PC-3 (cell line): ENCODE measurements at regions not wholly inside any gene's neighbourhood (a gene's known extent, or its start where the extent isn't known, plus 50 kb on each side); places are given as distances from the start of the nearest gene placed in this dataset.

ENCODE experiments used
- ATAC-seq: fragments of 200-7000 bp; cut with Tn5 transposase; 2 replicates; pipeline ENCODE4 v1.9.1; 2020; ENCODE audit warnings: mild to moderate bottlenecking, moderate library complexity
- BruUV-seq: library from RNA; stranded (reverse); fragments of 400-500 nt; replicated peaks from 2 replicates; lab custom pipeline; 2021; lab: Mats Ljungman, UMichigan
- CTCF ChIA-PET: fragments of 300-600 bp; sonication (Branson Sonifier 250); formaldehyde crosslinking; loops from one replicate; lab custom pipeline; 2022; ENCODE audit warnings: antibody characterized with exemption; lab: Charles Lee
- POLR2A ChIA-PET: fragments of 300-600 bp; sonication (Branson Sonifier 250); formaldehyde crosslinking; loops from one replicate; lab custom pipeline; 2022; ENCODE audit warnings: antibody characterized with exemption; ENCODE audit not compliant: unreplicated experiment; lab: Charles Lee
- DNase-seq: peaks from one replicate; pipeline ENCODE4 v3.0.0-alpha.2; 2015
- H2AFZ ChIP-seq: fragments of 300-600 bp; sonication (generic); 2 replicates; pipeline ENCODE4 v1.6.0; 2016; ENCODE audit warnings: antibody characterized with exemption, low read length
- H3F3A ChIP-seq: fragments of 300-600 bp; sonication (generic); one replicate; pipeline ENCODE4 v1.6.0; 2017; ENCODE audit warnings: antibody characterized with exemption, low read length, control low read depth, mild to moderate bottlenecking; ENCODE audit not compliant: unreplicated experiment
- H3K27ac ChIP-seq: fragments of 300-600 bp; sonication (generic); 2 replicates; pipeline ENCODE4 v1.5.1; 2016; ENCODE audit warnings: mild to moderate bottlenecking, low read length
- H3K27me3 ChIP-seq: fragments of 300-600 bp; sonication (generic); 2 replicates; pipeline ENCODE4 v1.6.1; 2016; ENCODE audit warnings: low read length, mixed read lengths
- H3K36me3 ChIP-seq: fragments of 300-600 bp; sonication (generic); 2 replicates; pipeline ENCODE4 v1.6.1; 2016; ENCODE audit warnings: low read depth, mixed run types, low read length, mixed read lengths
- H3K4me1 ChIP-seq: fragments of 300-600 bp; sonication (generic); 2 replicates; pipeline ENCODE4 v1.5.1; 2016; ENCODE audit warnings: low read length; ENCODE audit not compliant: insufficient read depth
- H3K4me2 ChIP-seq: fragments of 300-600 bp; sonication (generic); 2 replicates; pipeline ENCODE4 v1.6.0; 2016; ENCODE audit warnings: low read length
- H3K4me3 ChIP-seq: fragments of 300-600 bp; sonication (generic); 2 replicates; pipeline ENCODE4 v1.5.1; 2016; ENCODE audit warnings: mild to moderate bottlenecking, low read length, mixed read lengths
- H3K79me2 ChIP-seq: fragments of 300-600 bp; sonication (generic); 2 replicates; pipeline ENCODE4 v1.6.1; 2017; ENCODE audit warnings: low read length, mixed read lengths
- H3K9ac ChIP-seq: fragments of 300-600 bp; sonication (generic); 2 replicates; pipeline ENCODE4 v1.6.0; 2016; ENCODE audit warnings: mild to moderate bottlenecking, low read length
- H3K9me2 ChIP-seq: fragments of 300-600 bp; sonication (generic); replicated peaks from 2 replicates; pipeline ENCODE4 v1.6.1; 2016; ENCODE audit warnings: mixed run types, low read length, mixed read lengths
- H3K9me3 ChIP-seq: fragments of 300-600 bp; sonication (generic); 2 replicates; pipeline ENCODE4 v1.6.1; 2016; ENCODE audit warnings: low read length, mixed read lengths
- H4K20me1 ChIP-seq: fragments of 300-600 bp; sonication (generic); 2 replicates; pipeline ENCODE4 v1.6.1; 2016; ENCODE audit warnings: low read length, mixed read lengths
- EZH2 ChIP-seq: fragments of 300-600 bp; sonication (generic); IDR thresholded peaks from one replicate; pipeline ENCODE4 v1.6.1; 2017; ENCODE audit warnings: antibody characterized with exemption, mild to moderate bottlenecking, low read length; ENCODE audit not compliant: unreplicated experiment
- EZH2phosphoT487 ChIP-seq: fragments of 300-600 bp; sonication (generic); IDR thresholded peaks from 2 replicates; pipeline ENCODE4 v1.6.1; 2018; ENCODE audit warnings: mild to moderate bottlenecking, antibody characterized with exemption, low read length, borderline replicate concordance
- intact Hi-C: fragments of 100-400 bp; cut with micrococcal nuclease; formaldehyde crosslinking; loops from 2 replicates; pipeline ENCODE4 v1.9.0; 2023
- TF ChIP-seq, protein P1 (sequence below): fragments of 300-600 bp; sonication (generic); conservative IDR thresholded peaks from 2 replicates; pipeline ENCODE4 v1.5.1; 2017; ENCODE audit warnings: antibody characterized with exemption, low read depth, mild to moderate bottlenecking, low read length

DNA sequence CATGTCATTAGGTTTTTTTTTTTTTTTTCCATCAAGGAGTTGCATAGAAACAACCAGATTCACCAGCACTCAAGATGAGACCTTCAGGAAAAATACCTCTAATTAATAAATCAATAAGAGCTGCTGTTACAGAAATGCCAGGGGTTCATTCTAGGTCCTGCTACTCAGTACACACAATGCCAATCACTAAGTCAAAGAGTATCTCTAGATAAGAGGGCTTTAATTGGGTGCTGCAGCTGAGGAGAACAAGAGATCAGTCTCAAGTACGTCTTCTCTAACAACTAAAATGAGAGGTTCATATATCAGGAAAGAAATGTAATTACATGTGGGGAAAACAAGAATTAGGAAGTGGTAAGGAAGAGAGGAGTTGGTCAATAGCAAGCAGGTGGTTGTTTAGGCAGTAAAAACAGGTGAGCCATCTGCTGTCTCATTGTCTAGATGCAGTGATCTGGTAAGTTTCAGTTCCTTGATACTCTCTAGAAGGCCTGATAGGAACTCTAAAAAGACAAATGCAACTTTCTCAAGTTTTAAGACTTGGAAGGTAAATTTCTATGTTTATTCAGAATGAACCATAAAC, 272.9 kb upstream of the ZWINT start:
- Histone ChIP-seq H3K9me3 (peaks cover 11% of the 10 kb centered on the region; the same call in 1 of the 2 replicates), H3K4me2 (no peak overlapping the region), H2AFZ (no peak overlapping the region), H3K4me3 (no peak overlapping the region), H3K79me2 (no peaks in the 10 kb centered on the region), H3K27me3 (no peaks in the 10 kb centered on the region), H3K27ac (no peak overlapping the region), H3K9me2 (no peaks in the 10 kb centered on the region), H4K20me1 (no peaks in the 10 kb centered on the region), H3K36me3 (no peaks in the 10 kb centered on the region), H3K9ac (no peak overlapping the region), H3F3A (no peaks in the 10 kb centered on the region), H3K4me1 (no peaks in the 10 kb centered on the region)
- TF ChIP-seq EZH2 (no peak), EZH2phosphoT487 (no peak)
- TF ChIP-seq, protein P1, sequence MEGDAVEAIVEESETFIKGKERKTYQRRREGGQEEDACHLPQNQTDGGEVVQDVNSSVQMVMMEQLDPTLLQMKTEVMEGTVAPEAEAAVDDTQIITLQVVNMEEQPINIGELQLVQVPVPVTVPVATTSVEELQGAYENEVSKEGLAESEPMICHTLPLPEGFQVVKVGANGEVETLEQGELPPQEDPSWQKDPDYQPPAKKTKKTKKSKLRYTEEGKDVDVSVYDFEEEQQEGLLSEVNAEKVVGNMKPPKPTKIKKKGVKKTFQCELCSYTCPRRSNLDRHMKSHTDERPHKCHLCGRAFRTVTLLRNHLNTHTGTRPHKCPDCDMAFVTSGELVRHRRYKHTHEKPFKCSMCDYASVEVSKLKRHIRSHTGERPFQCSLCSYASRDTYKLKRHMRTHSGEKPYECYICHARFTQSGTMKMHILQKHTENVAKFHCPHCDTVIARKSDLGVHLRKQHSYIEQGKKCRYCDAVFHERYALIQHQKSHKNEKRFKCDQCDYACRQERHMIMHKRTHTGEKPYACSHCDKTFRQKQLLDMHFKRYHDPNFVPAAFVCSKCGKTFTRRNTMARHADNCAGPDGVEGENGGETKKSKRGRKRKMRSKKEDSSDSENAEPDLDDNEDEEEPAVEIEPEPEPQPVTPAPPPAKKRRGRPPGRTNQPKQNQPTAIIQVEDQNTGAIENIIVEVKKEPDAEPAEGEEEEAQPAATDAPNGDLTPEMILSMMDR = no peak
- CTCF ChIA-PET = no interaction called here
- no TSS peak for BruUV-seq
- intact Hi-C loops = no loop called here
- no peak for ATAC-seq
- POLR2A ChIA-PET = no interaction called here
- DNase-seq = no peak

DNA sequence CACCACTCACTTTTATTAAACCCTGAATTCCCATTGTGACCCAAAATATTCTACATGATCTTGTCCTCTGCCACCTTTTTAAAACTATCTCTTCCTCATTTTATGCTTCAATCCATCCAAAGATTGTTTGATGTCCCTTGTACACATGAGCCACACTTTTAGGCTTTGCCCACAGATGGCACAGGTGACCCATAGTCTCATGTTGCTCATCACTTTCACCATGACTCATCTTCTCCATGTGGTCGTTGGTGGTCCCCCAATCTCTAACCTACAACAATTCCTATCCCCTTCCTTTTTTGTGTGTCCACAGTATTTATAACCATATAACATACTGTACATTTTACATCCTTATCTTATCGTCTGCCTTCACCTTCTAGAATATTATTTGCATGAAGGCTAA, 271.5 kb upstream of the ZWINT start:
- H3K27ac ChIP-seq = no peak overlapping the region
- H3K79me2 ChIP-seq = no peaks in the 10 kb centered on the region
- POLR2A ChIA-PET = no interaction called here
- no peaks in the 10 kb centered on the region for H4K20me1 ChIP-seq
- ATAC-seq (no peak), DNase-seq (no peak)
- H3K27me3 ChIP-seq = no peaks in the 10 kb centered on the region
- H2AFZ ChIP-seq = no peak overlapping the region
- CTCF ChIA-PET = no interaction called here
- no peak overlapping the region for H3K9ac ChIP-seq
- H3K36me3 ChIP-seq = no peaks in the 10 kb centered on the region
- no peaks in the 10 kb centered on the region for H3K9me2 ChIP-seq
- H3K4me1 ChIP-seq = no peaks in the 10 kb centered on the region
- BruUV-seq = no TSS peak
- peaks cover 10% of the 10 kb centered on the region; the same call in 1 of the 2 replicates for H3K9me3 ChIP-seq
- intact Hi-C loops = no loop called here
- H3F3A ChIP-seq = no peaks in the 10 kb centered on the region
- TF ChIP-seq EZH2phosphoT487 (no peak), EZH2 (no peak)
- TF ChIP-seq, protein P1 = no peak
- H3K4me2 ChIP-seq = no peak overlapping the region
- H3K4me3 ChIP-seq = no peak overlapping the region

DNA sequence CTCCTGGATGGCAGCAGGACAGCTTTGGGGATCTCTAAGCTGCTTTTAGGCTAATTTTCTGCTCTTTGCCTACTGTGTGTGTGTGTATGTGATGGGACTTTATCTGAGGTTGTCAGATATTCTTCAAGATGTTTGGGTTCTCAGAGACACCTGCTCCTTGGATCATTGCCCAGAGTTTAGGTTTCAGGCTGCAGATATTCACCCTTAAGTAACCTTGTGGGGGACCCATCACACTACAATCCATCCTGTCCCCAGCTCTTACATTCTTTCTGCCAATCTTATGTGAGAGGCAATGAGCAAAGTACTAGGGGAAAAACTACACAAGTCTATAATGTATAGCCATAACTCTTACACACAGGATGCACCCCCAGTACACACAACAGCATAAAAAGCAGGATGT, 263.0 kb upstream of the ZWINT start:
- Histone ChIP-seq H3K9ac (no peak overlapping the region), H2AFZ (no peak overlapping the region), H3K27ac (no peak overlapping the region), H3K4me3 (no peak overlapping the region), H3K79me2 (no peaks in the 10 kb centered on the region), H4K20me1 (no peaks in the 10 kb centered on the region), H3K36me3 (no peaks in the 10 kb centered on the region), H3K9me3 (no peaks in the 10 kb centered on the region), H3K9me2 (no peaks in the 10 kb centered on the region), H3F3A (no peaks in the 10 kb centered on the region), H3K27me3 (no peaks in the 10 kb centered on the region), H3K4me1 (no peaks in the 10 kb centered on the region), H3K4me2 (no peak overlapping the region)
- TF ChIP-seq EZH2 (no peak), EZH2phosphoT487 (no peak)
- ATAC-seq (no peak), DNase-seq (no peak)
- POLR2A ChIA-PET = interaction anchor here (0.6 kb wide), 1 partner anchor 18 kb away, joined by 4 read pairs; no protein-coding TSS in a partner anchor
- intact Hi-C loops = no loop called here
- CTCF ChIA-PET = no interaction called here
- BruUV-seq = no TSS peak
